ENCODE measurements at regions not wholly inside any gene's neighbourhood (a gene's known extent, or its start where the extent isn't known, plus 50 kb on each side); places are given as distances from the start of the nearest gene placed in this dataset.

DNA sequence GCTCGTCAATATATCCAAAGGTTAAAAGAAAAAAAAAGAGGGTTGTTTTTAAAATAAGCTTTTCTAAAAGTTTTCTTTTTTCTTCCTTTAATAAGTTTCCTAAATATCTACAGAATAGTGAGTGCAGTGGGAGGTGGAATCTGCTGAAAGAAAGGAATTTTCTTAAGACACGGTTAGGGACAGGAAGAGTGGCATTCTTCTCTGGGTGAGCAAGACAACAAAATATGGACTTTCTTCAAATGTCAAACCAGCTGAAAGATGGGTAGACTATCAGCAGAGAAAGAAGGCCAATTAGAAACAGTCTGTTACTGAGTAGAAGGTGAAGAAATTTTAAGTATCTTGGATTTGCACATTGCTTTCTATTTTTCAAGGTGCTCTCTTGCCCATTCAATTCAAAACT lies 222.7 kb upstream of the PIK3C3 start:
- intact Hi-C loops (cut with DNase I; ENCODE audit: low total_unique reads): no loop called here
- DNase-seq: no peak
- 83 to 93% methylated on average over 2 of the region's 2 CpGs for WGBS, 2 donors
- Histone ChIP-seq H3K9me3 (no peaks in the 10 kb centered on the region), H3K36me3 (ENCODE audit: low read depth, missing control alignments) (no peaks in the 10 kb centered on the region), H3K27me3 (no peaks in the 10 kb centered on the region), H3K4me3 (no peak overlapping the region), H3K4me1 (no peaks in the 10 kb centered on the region), H3K27ac (no peak overlapping the region)
- no peak for TF ChIP-seq POLR2A (IDR thresholded peaks at IDR 0.05)

DNA sequence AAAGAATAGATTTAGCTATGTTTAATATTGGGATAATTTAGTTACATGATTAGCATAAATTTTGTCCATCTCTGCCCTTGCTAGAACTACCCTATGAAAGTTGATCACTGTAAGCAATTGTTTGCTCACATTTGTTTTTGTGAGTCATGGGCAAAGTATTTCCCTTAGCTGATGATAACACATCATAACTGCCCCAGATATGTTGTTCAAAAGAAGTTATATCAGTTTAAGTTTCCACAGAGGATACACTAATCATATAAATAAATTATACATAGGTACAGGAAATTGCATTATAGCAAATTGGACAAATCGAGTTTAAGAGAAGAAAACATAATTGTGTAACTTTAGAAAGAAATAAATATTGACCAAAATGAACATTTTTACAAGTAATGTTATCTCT lies 223.2 kb upstream of the PIK3C3 start:
- no peak overlapping the region for H3K4me3 ChIP-seq
- WGBS, 2 donors: 77 to 82% methylated on average over 1 of the region's 1 CpG
- no peaks in the 10 kb centered on the region for H3K36me3 ChIP-seq (ENCODE audit: low read depth, missing control alignments)
- no peak for TF ChIP-seq POLR2A (IDR thresholded peaks at IDR 0.05)
- TF ChIP-seq, protein P1, sequence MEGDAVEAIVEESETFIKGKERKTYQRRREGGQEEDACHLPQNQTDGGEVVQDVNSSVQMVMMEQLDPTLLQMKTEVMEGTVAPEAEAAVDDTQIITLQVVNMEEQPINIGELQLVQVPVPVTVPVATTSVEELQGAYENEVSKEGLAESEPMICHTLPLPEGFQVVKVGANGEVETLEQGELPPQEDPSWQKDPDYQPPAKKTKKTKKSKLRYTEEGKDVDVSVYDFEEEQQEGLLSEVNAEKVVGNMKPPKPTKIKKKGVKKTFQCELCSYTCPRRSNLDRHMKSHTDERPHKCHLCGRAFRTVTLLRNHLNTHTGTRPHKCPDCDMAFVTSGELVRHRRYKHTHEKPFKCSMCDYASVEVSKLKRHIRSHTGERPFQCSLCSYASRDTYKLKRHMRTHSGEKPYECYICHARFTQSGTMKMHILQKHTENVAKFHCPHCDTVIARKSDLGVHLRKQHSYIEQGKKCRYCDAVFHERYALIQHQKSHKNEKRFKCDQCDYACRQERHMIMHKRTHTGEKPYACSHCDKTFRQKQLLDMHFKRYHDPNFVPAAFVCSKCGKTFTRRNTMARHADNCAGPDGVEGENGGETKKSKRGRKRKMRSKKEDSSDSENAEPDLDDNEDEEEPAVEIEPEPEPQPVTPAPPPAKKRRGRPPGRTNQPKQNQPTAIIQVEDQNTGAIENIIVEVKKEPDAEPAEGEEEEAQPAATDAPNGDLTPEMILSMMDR (IDR thresholded peaks at IDR 0.05): no peak
- no peak overlapping the region for H3K27ac ChIP-seq
- DNase-seq: no peak
- intact Hi-C loops (cut with DNase I; ENCODE audit: low total_unique reads): no loop called here
- no peaks in the 10 kb centered on the region for H3K4me1 ChIP-seq
- no peaks in the 10 kb centered on the region for H3K27me3 ChIP-seq
- no peaks in the 10 kb centered on the region for H3K9me3 ChIP-seq

DNA sequence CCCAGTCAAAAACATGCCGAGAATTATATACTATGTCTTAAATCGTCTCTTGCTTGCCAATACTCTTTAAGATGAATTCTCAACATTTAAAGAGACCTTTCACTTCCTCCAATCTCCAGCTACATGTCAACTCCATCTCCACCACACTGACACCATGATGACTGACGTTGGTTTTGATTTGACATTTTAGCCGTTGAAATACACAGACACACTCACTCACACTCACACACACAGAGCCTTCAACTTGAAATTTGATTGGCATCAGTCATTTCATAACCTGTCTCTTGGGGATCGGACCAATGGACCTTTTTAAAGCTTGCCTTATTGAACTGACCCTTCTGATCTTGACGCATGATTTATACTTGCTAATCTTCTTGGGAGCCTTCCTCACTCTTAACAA lies 230.8 kb upstream of the PIK3C3 start:
- Histone ChIP-seq H3K36me3 (ENCODE audit: low read depth, missing control alignments) (no peaks in the 10 kb centered on the region), H3K4me1 (no peaks in the 10 kb centered on the region), H3K9me3 (no peaks in the 10 kb centered on the region), H3K4me3 (no peak overlapping the region), H3K27me3 (no peaks in the 10 kb centered on the region), H3K27ac (no peak overlapping the region)
- no peak for DNase-seq
- intact Hi-C loops (cut with DNase I; ENCODE audit: low total_unique reads): no loop called here
- no peak for TF ChIP-seq POLR2A (IDR thresholded peaks at IDR 0.05)
- TF ChIP-seq, protein P1 (IDR thresholded peaks at IDR 0.05): no peak
- 89 to 93% methylated on average over 6 of the region's 6 CpGs for WGBS, 2 donors

- WGBS, 2 donors: 55 to 60% methylated on average over 5 of the region's 5 CpGs
- no peaks in the 10 kb centered on the region for H3K4me1 ChIP-seq
These were observed 233.8 kb upstream of the PIK3C3 start for GRCh38 chr18:41721103-41721790.

DNA sequence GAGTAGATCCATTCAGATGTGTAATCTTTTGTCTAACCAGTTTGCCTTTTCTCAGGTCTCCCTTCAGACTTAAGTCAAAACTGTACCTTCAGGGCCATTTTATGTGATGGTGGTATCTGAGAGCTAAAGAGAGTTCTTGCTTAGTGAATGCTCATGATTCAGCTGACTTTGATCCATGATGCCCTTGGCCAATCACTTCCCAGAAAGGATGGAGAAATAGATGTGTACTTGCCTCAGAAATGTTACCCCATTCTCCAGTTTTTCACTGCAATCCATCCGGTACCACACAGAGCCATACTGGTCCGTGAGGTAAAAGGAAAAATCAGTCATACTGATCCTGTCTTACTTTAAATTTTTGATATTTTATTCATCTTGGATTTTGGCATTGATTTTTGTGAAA lies 234.8 kb upstream of the PIK3C3 start:
- H3K9me3 ChIP-seq: no peaks in the 10 kb centered on the region
- DNase-seq: no peak
- no peaks in the 10 kb centered on the region for H3K4me1 ChIP-seq
- H3K36me3 ChIP-seq (ENCODE audit: low read depth, missing control alignments): no peaks in the 10 kb centered on the region
- no peak overlapping the region for H3K4me3 ChIP-seq
- no peak for TF ChIP-seq POLR2A (IDR thresholded peaks at IDR 0.05)
- TF ChIP-seq, protein P1 (IDR thresholded peaks at IDR 0.05): no peak
- intact Hi-C loops (cut with DNase I; ENCODE audit: low total_unique reads): no loop called here
- 96 to 100% methylated on average over 2 of the region's 2 CpGs for WGBS, 2 donors
- H3K27me3 ChIP-seq: no peaks in the 10 kb centered on the region
- no peak overlapping the region for H3K27ac ChIP-seq

More at GRCh38 chr18:41721103-41721790, 233.8 kb upstream of the PIK3C3 start:
- Histone ChIP-seq H3K27ac (no peak overlapping the region), H3K27me3 (no peaks in the 10 kb centered on the region), H3K36me3 (ENCODE audit: low read depth, missing control alignments) (no peaks in the 10 kb centered on the region), H3K9me3 (no peaks in the 10 kb centered on the region), H3K4me3 (no peak overlapping the region)
- TF ChIP-seq, protein P1 (IDR thresholded peaks at IDR 0.05): no peak
- TF ChIP-seq POLR2A (IDR thresholded peaks at IDR 0.05): no peak
- intact Hi-C loops (cut with DNase I; ENCODE audit: low total_unique reads): no loop called here
- DNase-seq: no peak

Data from testis (tissue), 2 donors.